ENCODE measurements at regions not wholly inside any gene's neighbourhood (a gene's known extent, or its start where the extent isn't known, plus 50 kb on each side); places are given as distances from the start of the nearest gene placed in this dataset.
A peak's percentile ranks its signal among the peaks of the same experiment; 100 is the strongest.

DNA sequence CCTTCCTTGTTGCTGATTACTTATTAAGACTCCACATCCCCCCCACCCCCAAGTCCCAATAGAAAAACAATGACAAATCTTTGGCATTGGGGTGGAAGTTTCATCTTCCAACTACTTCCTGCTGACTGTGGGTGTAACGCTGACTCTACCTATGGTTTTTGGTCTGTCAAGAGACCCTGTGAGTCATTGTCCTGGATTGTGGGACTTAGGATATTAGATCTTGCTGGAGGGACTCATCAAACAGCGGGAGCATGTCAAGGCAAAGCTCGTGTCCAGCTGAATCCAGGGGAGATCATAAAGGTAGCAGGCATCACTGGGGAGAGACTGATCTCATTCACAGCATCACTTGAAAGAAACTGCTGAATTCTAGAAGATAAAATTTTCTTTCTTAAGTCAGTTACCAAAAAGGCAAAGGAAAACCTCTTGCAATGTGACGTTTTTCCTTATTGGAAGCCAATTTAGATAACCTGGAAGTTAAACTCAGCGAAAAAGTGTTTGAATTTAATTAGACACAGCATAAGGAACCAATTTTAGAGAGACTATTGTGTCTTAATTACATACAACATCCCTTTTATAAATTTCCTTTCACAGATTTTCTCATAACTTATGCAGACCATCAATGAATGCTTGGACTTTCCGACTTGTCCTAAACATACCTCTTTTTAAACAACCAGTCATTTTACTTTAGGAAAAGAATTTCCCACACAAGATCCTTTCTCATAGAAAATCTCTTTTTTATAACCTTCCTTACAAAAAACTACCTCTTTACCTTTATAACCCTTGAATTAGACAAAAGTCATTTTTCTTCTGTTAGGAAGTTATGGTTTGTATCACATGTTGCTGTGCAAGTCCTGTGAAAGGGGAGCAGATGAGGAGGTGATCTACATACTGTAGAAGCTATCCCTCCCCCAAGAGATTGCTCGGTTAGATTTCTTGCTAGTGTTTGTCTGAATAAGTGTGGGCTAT is 94.6 kb upstream of the SCAF11 start:
- no peak for DNase-seq (ENCODE audit: low read depth, low spot score)
- no peak overlapping the region for H3K4me3 ChIP-seq (ENCODE audit: low read depth, low read length)
- no peak for TF ChIP-seq CTCF (IDR thresholded peaks at IDR 0.05; ENCODE audit: low read depth, low read length)
- in situ Hi-C loops (cut with HindIII; ENCODE audit: low sequenced_read_pairs): no loop called here

DNA sequence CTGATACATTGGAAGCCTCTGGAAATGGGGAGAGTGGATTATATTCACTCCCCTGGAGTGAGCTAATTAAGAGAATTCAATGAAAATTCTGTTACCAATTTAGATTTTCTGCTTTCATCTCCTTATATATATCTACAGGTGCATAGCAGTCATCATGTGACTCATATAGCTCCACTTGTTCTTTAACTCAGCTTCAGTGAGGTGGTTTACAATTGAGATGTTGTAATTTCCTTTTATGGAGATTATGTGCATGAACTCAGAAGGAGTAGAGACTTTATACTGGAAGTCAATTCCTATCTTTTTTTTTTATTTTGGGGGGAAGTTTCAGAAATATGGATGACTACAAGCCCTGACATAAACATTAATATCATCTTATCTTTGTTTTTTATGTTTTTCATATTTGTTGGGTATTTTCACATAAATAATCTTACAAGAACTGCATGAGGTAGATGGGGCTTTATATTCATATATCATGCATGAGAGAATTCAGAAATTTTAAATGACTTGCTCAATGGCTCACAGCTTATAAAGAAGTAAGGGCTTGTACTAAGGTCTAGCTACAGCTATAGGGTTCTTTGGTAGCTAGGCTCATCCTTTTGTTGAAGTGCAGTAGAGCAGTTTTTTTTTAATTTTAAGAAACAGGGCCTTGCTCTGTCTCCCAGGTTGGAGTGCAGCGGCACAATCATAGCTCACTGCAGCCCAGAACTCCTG is 92.3 kb upstream of the SCAF11 start:
- H3K4me3 ChIP-seq (ENCODE audit: low read depth, low read length): no peak overlapping the region
- TF ChIP-seq CTCF (IDR thresholded peaks at IDR 0.05; ENCODE audit: low read depth, low read length): no peak
- DNase-seq (ENCODE audit: low read depth, low spot score): no peak
- in situ Hi-C loops (cut with HindIII; ENCODE audit: low sequenced_read_pairs): no loop called here

DNA sequence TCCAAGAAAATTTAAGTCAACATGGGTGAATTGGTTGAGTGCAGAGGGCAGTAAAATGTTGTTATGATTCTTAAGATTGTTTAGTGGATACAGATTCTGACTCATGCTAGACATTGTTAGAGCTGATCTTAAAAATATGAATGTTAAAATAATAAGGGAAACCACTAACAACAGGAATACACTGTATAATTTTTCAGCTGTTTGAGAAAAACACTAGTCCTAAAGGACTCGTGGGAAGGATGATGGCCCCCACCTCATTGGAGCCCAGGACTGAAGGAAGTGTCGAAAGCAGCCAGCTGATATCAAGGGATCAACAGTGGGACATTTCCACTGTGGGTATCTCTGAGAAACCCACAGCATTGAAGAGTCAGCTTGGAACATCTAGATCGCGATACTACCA is 82.9 kb upstream of the SCAF11 start:
- in situ Hi-C loops (cut with HindIII; ENCODE audit: low sequenced_read_pairs): no loop called here
- DNase-seq (ENCODE audit: low read depth, low spot score): no peak
- no peak for TF ChIP-seq CTCF (IDR thresholded peaks at IDR 0.05; ENCODE audit: low read depth, low read length)
- H3K4me3 ChIP-seq (ENCODE audit: low read depth, low read length): no peak overlapping the region

DNA sequence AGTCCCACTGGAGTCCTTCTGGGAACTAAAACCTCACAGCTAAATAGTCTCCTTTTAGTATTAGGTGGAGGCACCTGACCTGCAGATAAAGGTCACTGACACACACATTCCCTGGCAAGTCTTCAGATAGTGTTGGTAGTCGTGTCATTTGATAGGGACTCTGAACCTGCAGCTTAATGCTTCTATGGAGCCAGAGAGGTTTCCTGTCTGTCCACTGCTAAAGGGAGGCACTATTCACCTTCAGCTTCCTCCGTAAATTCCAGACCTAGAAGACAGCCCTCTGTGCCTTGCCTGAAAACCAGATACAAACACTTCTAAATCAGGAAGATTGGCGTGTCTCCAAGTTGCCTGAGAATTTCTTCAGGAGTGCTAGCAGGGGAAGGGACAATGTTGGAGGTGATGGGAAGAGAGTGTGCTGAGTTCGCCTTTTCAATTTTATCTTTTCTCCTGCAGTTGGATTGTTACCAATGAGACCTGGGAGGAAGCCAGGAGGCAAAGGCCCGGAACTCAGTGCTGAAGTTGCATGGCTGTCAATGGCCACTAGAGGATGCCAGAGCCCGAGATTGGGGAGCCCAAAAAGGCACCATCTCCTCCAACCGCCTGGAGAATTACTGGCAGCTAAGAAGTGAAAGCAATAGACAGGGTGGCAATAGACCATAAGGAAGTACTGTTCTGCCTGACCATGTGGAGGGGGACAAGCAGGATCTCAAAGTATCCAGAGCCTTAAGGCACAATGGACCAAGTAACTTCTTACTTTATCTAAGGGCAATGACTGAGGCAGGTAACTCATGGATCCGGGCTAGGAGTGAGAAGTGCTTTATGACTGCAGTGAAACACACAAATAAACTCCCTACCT is 81.6 kb upstream of the SCAF11 start:
- TF ChIP-seq CTCF (IDR thresholded peaks at IDR 0.05; ENCODE audit: low read depth, low read length): peak; percentile 99
- in situ Hi-C loops (cut with HindIII; ENCODE audit: low sequenced_read_pairs): no loop called here
- H3K4me3 ChIP-seq (ENCODE audit: low read depth, low read length): no peak overlapping the region
- DNase-seq (ENCODE audit: low read depth, low spot score): peak; percentile 64

GRCh38 chr12:46071335-46071734 is 81.0 kb upstream of the SCAF11 start:
- no peak for TF ChIP-seq CTCF (IDR thresholded peaks at IDR 0.05; ENCODE audit: low read depth, low read length)
- no peak for DNase-seq (ENCODE audit: low read depth, low spot score)
- H3K4me3 ChIP-seq (ENCODE audit: low read depth, low read length): no peak overlapping the region
- in situ Hi-C loops (cut with HindIII; ENCODE audit: low sequenced_read_pairs): no loop called here

DNA sequence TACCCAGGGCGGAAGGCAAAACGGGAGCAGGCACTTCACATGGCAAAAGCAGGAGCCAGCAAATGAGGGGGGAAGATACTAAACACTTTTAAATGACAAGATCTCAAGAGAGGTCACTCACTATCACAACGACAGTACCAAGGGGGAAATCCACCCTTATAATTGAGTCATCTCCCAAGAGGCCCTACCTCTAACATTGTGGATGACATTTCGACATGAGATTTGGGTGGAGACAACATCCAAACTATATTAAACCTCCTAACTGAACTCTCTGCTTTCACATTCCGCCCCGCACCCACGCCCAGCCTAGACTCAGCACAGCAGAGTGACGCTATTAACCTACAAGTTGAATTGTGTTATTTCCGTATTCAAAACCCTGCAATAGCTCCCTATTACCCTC is 76.7 kb upstream of the SCAF11 start:
- DNase-seq (ENCODE audit: low read depth, low spot score): no peak
- no peak overlapping the region for H3K4me3 ChIP-seq (ENCODE audit: low read depth, low read length)
- in situ Hi-C loops (cut with HindIII; ENCODE audit: low sequenced_read_pairs): no loop called here
- TF ChIP-seq CTCF (IDR thresholded peaks at IDR 0.05; ENCODE audit: low read depth, low read length): no peak

Data from astrocyte of the spinal cord (primary cell).